GM12891 (cell line): ENCODE measurements at regions not wholly inside any gene's neighbourhood (a gene's known extent, or its start where the extent isn't known, plus 50 kb on each side); places are given as distances from the start of the nearest gene placed in this dataset.

Source experiments
- DNase-seq: peaks from one replicate; pipeline ENCODE4 v3.0.0; 2011; ENCODE audit warnings: low spot score; ENCODE audit not compliant: insufficient read length
- FAIRE-seq: peaks from 2 replicates; lab custom pipeline; 2011; peaks lifted over from hg19 to GRCh38; lab: Jason Lieb, UNC
- PAX5 ChIP-seq: IDR thresholded peaks from 2 replicates; pipeline ENCODE4 v1.6.1; 2011; ENCODE audit warnings: low read length, moderate library complexity, mild to moderate bottlenecking; ENCODE audit not compliant: insufficient read depth, severe bottlenecking
- POLR2A ChIP-seq: IDR thresholded peaks from 2 replicates; pipeline ENCODE4 v1.6.1; 2011; ENCODE audit warnings: low read depth, low read length, control low read depth
- POLR2AphosphoS5 ChIP-seq: IDR thresholded peaks from 2 replicates; pipeline ENCODE4 v1.6.1; 2011; ENCODE audit warnings: low read depth, low read length, control low read depth
- POU2F2 ChIP-seq: IDR thresholded peaks from 2 replicates; pipeline ENCODE4 v1.6.1; 2011; ENCODE audit warnings: low read depth, mild to moderate bottlenecking, control low read depth, low read length, moderate library complexity
- SPI1 ChIP-seq: IDR thresholded peaks from 2 replicates; pipeline ENCODE4 v1.6.1; 2011; ENCODE audit warnings: low read depth, low read length, control low read depth
- TAF1 ChIP-seq: IDR thresholded peaks from 2 replicates; pipeline ENCODE4 v1.6.1; 2011; ENCODE audit warnings: low read depth, low read length, control low read depth

GRCh38 chr5:1671351-1671750 lies 128.3 kb downstream of the MRPL36 start:
- FAIRE-seq (no peak), DNase-seq (no peak)
- TF ChIP-seq TAF1 (no peak), PAX5 (no peak), SPI1 (no peak), POLR2A (no peak), POU2F2 (no peak), POLR2AphosphoS5 (no peak)

- FAIRE-seq (no peak), DNase-seq (no peak)
- TF ChIP-seq PAX5 (no peak), POLR2AphosphoS5 (no peak), SPI1 (no peak)
These were observed 129.3 kb downstream of the MRPL36 start for GRCh38 chr5:1670351-1670750.

- TF ChIP-seq POLR2A (no peak), SPI1 (no peak), TAF1 (no peak), POLR2AphosphoS5 (no peak), PAX5 (no peak), POU2F2 (no peak)
- DNase-seq (no peak), FAIRE-seq (no peak)
These were observed 130.1 kb downstream of the MRPL36 start for GRCh38 chr5:1669276-1670155.

GRCh38 chr5:1668141-1668721 lies 131.4 kb downstream of the MRPL36 start:
- FAIRE-seq (no peak), DNase-seq (no peak)
- TF ChIP-seq TAF1 (no peak), SPI1 (no peak), POLR2A (no peak), PAX5 (no peak), POLR2AphosphoS5 (no peak), POU2F2 (no peak)

- DNase-seq (no peak), FAIRE-seq (no peak)
- TF ChIP-seq TAF1 (no peak), PAX5 (no peak), POLR2A (no peak), POU2F2 (no peak), SPI1 (no peak), POLR2AphosphoS5 (no peak)
These were observed 131.9 kb downstream of the MRPL36 start for GRCh38 chr5:1667648-1668140.

- FAIRE-seq (no peak), DNase-seq (peak; percentile 82)
- TF ChIP-seq PAX5, result no peak
- TF ChIP-seq POLR2A, result no peak
- no peak for TF ChIP-seq POU2F2
- no peak for TF ChIP-seq POLR2AphosphoS5
- no peak for TF ChIP-seq TAF1
- TF ChIP-seq SPI1, result no peak
These were observed 132.6 kb downstream of the MRPL36 start for GRCh38 chr5:1666812-1667588.

DNA sequence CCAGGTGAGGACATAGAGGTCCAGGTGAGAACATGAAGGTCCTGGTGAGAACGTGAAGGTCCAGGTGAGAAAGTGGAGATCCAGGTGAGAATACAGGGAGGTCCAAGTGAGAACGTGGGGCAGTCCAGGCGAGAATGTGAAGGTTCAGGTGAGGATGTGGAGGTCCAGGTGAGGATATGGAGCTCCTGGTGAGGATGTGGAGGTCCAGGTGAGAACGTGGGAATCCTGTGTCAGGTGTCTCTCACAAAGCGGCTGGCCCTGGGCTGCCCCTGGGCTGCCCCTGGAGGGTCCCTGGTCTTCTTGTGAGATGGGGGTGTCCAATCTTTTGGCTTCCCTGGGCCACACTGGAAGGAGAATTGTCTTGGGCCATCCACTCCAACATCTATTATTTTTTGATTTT lies 133.4 kb downstream of the MRPL36 start:
- FAIRE-seq, result no peak
- DNase-seq, result no peak
- no peak for TF ChIP-seq POLR2A
- no peak for TF ChIP-seq TAF1
- TF ChIP-seq POU2F2, result no peak
- TF ChIP-seq POLR2AphosphoS5, result no peak
- no peak for TF ChIP-seq SPI1
- no peak for TF ChIP-seq PAX5

GRCh38 chr5:1665803-1666202 lies 133.8 kb downstream of the MRPL36 start:
- TF ChIP-seq POLR2A, result no peak
- TF ChIP-seq PAX5, result no peak
- TF ChIP-seq POU2F2, result no peak
- no peak for TF ChIP-seq SPI1
- no peak for TF ChIP-seq TAF1
- TF ChIP-seq POLR2AphosphoS5, result no peak
- no peak for FAIRE-seq
- DNase-seq, result no peak
